Lower leg skin (tissue), 4 donors: ENCODE measurements at regions not wholly inside any gene's neighbourhood (a gene's known extent, or its start where the extent isn't known, plus 50 kb on each side); places are given as distances from the start of the nearest gene placed in this dataset.

Experiments
- DNase-seq, 2 donors: peaks; one replicate each; pipeline ENCODE4 v3.0.0-alpha.2; 2019; ENCODE audit warnings: low spot score in 2 of 2
- H3K4me3 ChIP-seq: fragments of 200-600 bp; sonication (generic); 2 replicates; pipeline ENCODE4 v1.5.1; 2017; ENCODE audit warnings: mild to moderate bottlenecking, low read depth; ENCODE audit not compliant: poor library complexity, severe bottlenecking
- CTCF ChIP-seq, 3 donors: fragments of 450-650 bp; IDR thresholded peaks; one replicate each; pipeline ENCODE4 v1.5.1; 2016; ENCODE audit warnings: antibody characterized with exemption in 3 of 3, mild to moderate bottlenecking in 3 of 3, moderate library complexity in 2 of 3
- POLR2A ChIP-seq, 2 donors: fragments of 450-650 bp; IDR thresholded peaks; one replicate each; pipeline ENCODE4 v1.6.1; 2016 to 2017; ENCODE audit warnings: antibody characterized with exemption in 2 of 2, mild to moderate bottlenecking in 1 of 2, moderate library complexity in 1 of 2
- WGBS, 2 donors: methylation state at CpG; one replicate each; pipeline ENCODE4 v1.1.5; 2018; 5-methylcytosine and 5-hydroxymethylcytosine counted together
- intact Hi-C: fragments of 100-400 bp; cut with DNase I; formaldehyde crosslinking; loops from one replicate; pipeline ENCODE4 v1.15.0; 2023; ENCODE audit warnings: low total_unique reads

- no peak overlapping the region for H3K4me3 ChIP-seq
- TF ChIP-seq CTCF (IDR thresholded peaks at IDR 0.05) (no peak), POLR2A (IDR thresholded peaks at IDR 0.05) (no peak)
- 78 to 82% methylated on average over 2 of the region's 2 CpGs for WGBS, 2 donors
- no peak for DNase-seq
- intact Hi-C loops: no loop called here
Measured at GRCh38 chr3:153951276-153951675, 169.9 kb upstream of the ARHGEF26 start.

- TF ChIP-seq CTCF (IDR thresholded peaks at IDR 0.05): no peak
- no peak for TF ChIP-seq POLR2A (IDR thresholded peaks at IDR 0.05)
- intact Hi-C loops: no loop called here
- 66 to 69% methylated on average over 7 of the region's 7 CpGs for WGBS, 2 donors
Measured at GRCh38 chr3:153952091-153952490, 169.1 kb upstream of the ARHGEF26 start.

GRCh38 chr3:153956613-153957012, 164.6 kb upstream of the ARHGEF26 start:
- TF ChIP-seq POLR2A (IDR thresholded peaks at IDR 0.05) (no peak), CTCF (IDR thresholded peaks at IDR 0.05) (no peak)
- intact Hi-C loops: no loop called here
- WGBS, 2 donors: 86 to 90% methylated on average over 5 of the region's 5 CpGs
- DNase-seq: no peak
- no peak overlapping the region for H3K4me3 ChIP-seq

More at GRCh38 chr3:153952091-153952490, 169.1 kb upstream of the ARHGEF26 start:
- H3K4me3 ChIP-seq: no peak overlapping the region
- DNase-seq: no peak

GRCh38 chr3:153957421-153957820, 163.8 kb upstream of the ARHGEF26 start:
- 45 to 52% methylated on average over 1 of the region's 1 CpG for WGBS, 2 donors
- intact Hi-C loops: no loop called here
- no peak for DNase-seq
- H3K4me3 ChIP-seq: no peak overlapping the region
- TF ChIP-seq CTCF (IDR thresholded peaks at IDR 0.05) (no peak), POLR2A (IDR thresholded peaks at IDR 0.05) (no peak)

- intact Hi-C loops: no loop called here
- DNase-seq: no peak
- no peak overlapping the region for H3K4me3 ChIP-seq
- no peak for TF ChIP-seq POLR2A (IDR thresholded peaks at IDR 0.05)
- no peak for TF ChIP-seq CTCF (IDR thresholded peaks at IDR 0.05)
- 42 to 44% methylated on average over 9 of the region's 9 CpGs for WGBS, 2 donors
Measured at GRCh38 chr3:153958635-153959595, 162.3 kb upstream of the ARHGEF26 start.
